ENCODE measurements at regions not wholly inside any gene's neighbourhood (a gene's known extent, or its start where the extent isn't known, plus 50 kb on each side); places are given as distances from the start of the nearest gene placed in this dataset.

DNA sequence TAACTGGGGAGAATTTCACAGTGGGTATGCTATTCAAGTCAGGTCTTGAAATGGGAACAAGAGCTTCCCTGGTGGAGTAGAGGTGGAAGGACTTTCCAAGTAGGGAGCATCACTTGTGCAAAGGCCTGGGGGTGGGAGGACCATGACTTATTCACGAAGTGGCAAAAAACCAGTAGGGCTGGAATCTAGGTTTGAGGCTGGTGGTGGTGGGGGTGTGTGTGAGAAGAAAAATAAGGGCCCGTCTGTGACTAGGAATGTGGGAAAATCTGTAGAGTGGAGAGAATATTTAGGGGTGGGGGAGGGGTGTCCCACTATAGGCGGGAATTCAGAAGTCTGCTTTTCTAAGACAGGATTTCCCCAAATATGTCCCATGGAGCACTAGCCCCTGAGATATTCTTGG is 271.9 kb upstream of the TBL1XR1 start:
- Histone ChIP-seq H3K27me3 (no peaks in the 10 kb centered on the region), H3K4me3 (no peak overlapping the region), H3K27ac (no peak overlapping the region), H3K9me3 (no peaks in the 10 kb centered on the region), H3K4me1 (peaks cover 0 to 46% (median 21%) of the 10 kb centered on the region in 4 donors), H3K36me3 (no peaks in the 10 kb centered on the region)
- TF ChIP-seq, protein P1, sequence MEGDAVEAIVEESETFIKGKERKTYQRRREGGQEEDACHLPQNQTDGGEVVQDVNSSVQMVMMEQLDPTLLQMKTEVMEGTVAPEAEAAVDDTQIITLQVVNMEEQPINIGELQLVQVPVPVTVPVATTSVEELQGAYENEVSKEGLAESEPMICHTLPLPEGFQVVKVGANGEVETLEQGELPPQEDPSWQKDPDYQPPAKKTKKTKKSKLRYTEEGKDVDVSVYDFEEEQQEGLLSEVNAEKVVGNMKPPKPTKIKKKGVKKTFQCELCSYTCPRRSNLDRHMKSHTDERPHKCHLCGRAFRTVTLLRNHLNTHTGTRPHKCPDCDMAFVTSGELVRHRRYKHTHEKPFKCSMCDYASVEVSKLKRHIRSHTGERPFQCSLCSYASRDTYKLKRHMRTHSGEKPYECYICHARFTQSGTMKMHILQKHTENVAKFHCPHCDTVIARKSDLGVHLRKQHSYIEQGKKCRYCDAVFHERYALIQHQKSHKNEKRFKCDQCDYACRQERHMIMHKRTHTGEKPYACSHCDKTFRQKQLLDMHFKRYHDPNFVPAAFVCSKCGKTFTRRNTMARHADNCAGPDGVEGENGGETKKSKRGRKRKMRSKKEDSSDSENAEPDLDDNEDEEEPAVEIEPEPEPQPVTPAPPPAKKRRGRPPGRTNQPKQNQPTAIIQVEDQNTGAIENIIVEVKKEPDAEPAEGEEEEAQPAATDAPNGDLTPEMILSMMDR (IDR thresholded peaks at IDR 0.05) = no peak
- intact Hi-C loops (cut with DNase I; ENCODE audit: low total_unique reads) = no loop called here
- no peak for DNase-seq

DNA sequence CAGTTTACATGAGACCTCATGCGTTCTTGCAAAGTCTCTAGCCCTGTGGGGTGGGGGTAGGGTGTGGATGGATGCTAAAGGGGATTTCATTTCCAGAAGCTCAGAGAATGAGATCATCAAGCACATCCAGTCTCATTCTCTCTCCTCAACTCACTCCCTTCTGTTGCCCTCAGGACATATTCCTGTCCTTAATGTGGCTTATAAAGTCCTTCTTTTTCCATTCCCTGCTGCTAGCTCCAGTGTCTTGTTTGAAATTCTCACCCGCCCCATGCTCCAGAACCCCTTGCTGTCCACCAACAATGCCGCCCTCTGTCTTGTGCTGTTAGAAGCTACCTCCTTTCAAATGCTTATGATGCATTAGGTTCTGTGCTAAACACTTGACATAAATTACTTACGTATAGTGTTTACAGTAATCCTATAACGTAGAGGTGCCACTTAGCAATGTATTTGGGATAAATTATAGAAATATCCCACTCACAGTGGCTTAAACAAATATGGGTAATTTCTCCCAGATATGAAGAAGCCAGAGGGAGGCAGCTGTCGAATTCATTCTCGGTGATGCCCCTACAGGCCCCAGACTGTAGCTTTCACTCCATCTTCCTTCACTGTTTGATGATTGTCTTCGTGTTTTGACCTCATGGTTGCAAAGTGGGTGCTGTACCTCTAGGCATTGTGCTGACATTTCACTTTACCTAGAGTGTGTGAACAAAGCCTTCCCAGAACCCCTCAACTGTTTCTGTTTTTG is 273.1 kb upstream of the TBL1XR1 start:
- no peak for DNase-seq
- Histone ChIP-seq H3K27me3 (no peaks in the 10 kb centered on the region), H3K9me3 (no peaks in the 10 kb centered on the region), H3K4me1 (peaks cover 0 to 34% (median 12%) of the 10 kb centered on the region in 4 donors), H3K36me3 (no peaks in the 10 kb centered on the region), H3K4me3 (no peak overlapping the region), H3K27ac (peak overlapping the region in 1 of 2 donors; percentile 44)
- TF ChIP-seq, protein P1 (IDR thresholded peaks at IDR 0.05) = no peak
- intact Hi-C loops (cut with DNase I; ENCODE audit: low total_unique reads) = no loop called here

DNA sequence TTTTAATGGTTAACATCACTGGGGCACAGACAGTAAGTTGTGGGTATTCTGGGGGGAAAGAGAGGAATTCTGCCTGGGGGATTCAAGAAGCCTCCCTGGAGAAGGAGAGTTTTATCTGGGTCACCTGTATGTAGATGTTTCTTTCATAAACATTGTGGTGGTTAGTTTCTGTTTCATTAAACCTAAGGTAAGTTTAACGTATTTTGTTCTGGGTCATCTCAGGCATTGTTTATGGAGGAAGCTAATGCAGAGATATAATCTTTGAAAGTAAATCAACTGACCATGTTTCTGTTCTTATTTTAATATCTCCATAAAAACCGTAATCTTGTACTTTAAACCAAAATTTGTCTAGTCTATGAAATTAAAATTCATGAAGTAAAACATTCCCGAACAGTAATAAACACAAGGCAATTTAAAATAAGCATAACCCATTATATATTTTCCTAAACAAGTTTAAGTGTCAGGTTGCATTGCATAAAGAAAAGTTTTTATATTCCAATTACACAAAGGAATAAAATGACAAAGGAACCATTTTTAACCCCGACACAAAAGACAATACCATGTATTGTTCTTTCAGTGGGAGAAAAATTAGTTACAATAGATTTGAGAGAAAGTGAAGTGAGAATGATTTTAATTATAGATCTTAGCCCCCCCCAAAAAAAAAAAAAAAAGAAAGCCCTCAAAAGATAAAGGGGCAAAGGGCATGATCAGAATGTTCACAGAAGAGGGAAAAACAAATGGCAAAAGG is 274.6 kb upstream of the TBL1XR1 start:
- Histone ChIP-seq H3K27ac (no peak overlapping the region), H3K4me1 (peaks cover 0 to 19% (median 5%) of the 10 kb centered on the region in 4 donors), H3K27me3 (no peaks in the 10 kb centered on the region), H3K9me3 (no peaks in the 10 kb centered on the region), H3K36me3 (no peaks in the 10 kb centered on the region), H3K4me3 (no peak overlapping the region)
- intact Hi-C loops (cut with DNase I; ENCODE audit: low total_unique reads) = no loop called here
- TF ChIP-seq, protein P1 (IDR thresholded peaks at IDR 0.05) = no peak
- no peak for DNase-seq

DNA sequence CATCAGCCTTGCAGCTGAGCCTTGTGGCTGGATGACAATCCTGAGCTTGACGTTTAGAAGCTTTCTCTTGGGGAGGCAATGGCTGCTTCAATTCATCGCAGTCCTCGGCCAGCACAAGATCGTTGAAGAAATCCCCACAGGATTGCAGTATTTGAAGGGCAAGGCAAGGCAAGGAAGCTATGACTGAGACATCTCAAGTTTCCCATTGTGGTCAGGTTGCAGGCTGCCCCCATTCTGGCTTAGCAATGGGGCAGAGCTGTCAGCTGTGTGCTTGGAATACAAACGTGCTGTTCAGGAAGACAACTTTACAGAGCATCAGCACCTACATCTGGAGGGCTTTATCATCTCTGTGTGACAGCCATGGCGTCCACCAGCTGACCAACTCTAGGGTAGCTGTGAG is 275.9 kb upstream of the TBL1XR1 start:
- TF ChIP-seq, protein P1 (IDR thresholded peaks at IDR 0.05) = no peak
- Histone ChIP-seq H3K27ac (no peak overlapping the region), H3K4me1 (peaks cover 0 to 19% (median 6%) of the 10 kb centered on the region in 4 donors), H3K36me3 (no peaks in the 10 kb centered on the region), H3K4me3 (no peak overlapping the region), H3K9me3 (no peaks in the 10 kb centered on the region), H3K27me3 (no peaks in the 10 kb centered on the region)
- intact Hi-C loops (cut with DNase I; ENCODE audit: low total_unique reads) = no loop called here
- DNase-seq = no peak

DNA sequence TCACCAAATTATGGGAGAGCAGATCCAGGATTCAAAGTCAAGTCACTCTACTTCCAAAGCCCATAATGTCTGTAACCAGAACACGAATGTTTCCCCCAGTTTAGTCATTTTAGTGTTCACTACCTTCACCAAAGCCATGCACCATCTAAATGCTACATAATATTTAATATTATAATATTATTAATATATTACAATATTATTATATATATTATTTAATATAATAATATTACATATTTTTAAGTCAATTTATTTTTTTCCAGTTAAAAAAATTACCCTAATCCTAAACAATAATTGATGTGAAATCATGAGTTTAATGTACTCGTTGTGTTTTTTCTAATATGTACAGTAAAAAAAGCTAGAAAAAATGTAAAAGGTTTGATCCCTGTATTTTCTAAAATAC is 276.6 kb upstream of the TBL1XR1 start:
- TF ChIP-seq, protein P1 (IDR thresholded peaks at IDR 0.05) = no peak
- intact Hi-C loops (cut with DNase I; ENCODE audit: low total_unique reads) = no loop called here
- Histone ChIP-seq H3K9me3 (no peaks in the 10 kb centered on the region), H3K4me1 (peaks cover 2 to 19% (median 5%) of the 10 kb centered on the region in 4 donors), H3K27ac (no peak overlapping the region), H3K4me3 (no peak overlapping the region), H3K36me3 (no peaks in the 10 kb centered on the region), H3K27me3 (no peaks in the 10 kb centered on the region)
- no peak for DNase-seq
